ENCODE measurements at regions not wholly inside any gene's neighbourhood (a gene's known extent, or its start where the extent isn't known, plus 50 kb on each side); places are given as distances from the start of the nearest gene placed in this dataset.

DNA sequence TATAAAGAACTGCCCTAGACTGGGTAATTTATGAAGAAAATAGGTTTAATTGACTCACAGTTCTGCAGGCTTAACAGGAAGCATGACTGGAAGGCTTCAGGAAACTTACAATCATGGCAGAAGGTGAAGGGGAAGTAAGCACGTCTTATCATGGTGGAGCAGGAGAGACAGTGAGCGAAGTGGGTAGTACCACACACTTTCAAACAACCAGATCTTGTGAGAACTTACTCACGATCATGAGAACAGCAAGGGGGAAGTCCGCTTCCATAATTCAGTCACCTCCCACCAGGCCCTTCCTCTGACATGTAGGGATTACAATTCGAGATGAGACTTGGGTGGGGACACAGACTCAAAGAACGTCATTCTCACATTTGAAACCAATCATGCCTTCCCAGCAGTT, 260.1 kb upstream of the FAM98A start:
- H3K9me2 ChIP-seq (ENCODE audit: insufficient read depth, low read length): no peaks in the 10 kb centered on the region
- H3F3A ChIP-seq (ENCODE audit: insufficient read depth, low read length, poor library complexity, severe bottlenecking): no peaks in the 10 kb centered on the region
- no peak overlapping the region for H3K4me3 ChIP-seq (ENCODE audit: low read length)
- no peak overlapping the region for H2AFZ ChIP-seq (ENCODE audit: low read depth, low read length)
- no peak overlapping the region for H3K4me2 ChIP-seq (ENCODE audit: low read length)
- H3K9ac ChIP-seq (ENCODE audit: low read length): no peak overlapping the region
- H4K20me1 ChIP-seq (ENCODE audit: insufficient read depth): no peaks in the 10 kb centered on the region
- no peaks in the 10 kb centered on the region for H3K79me2 ChIP-seq (replicated peaks; ENCODE audit: insufficient read depth, low read length)
- no peaks in the 10 kb centered on the region for H3K27me3 ChIP-seq (ENCODE audit: insufficient read depth, low read depth, low read length)
- no peak overlapping the region for H3K27ac ChIP-seq (ENCODE audit: low read length)
- no peaks in the 10 kb centered on the region for H3K9me3 ChIP-seq (ENCODE audit: low read length)
- H3K36me3 ChIP-seq (ENCODE audit: insufficient read depth, low read length): no peaks in the 10 kb centered on the region
- TF ChIP-seq POLR2AphosphoS5 (IDR thresholded peaks at IDR 0.05): no peak
- no peak for TF ChIP-seq TAF1 (IDR thresholded peaks at IDR 0.05; ENCODE audit: low read depth)
- TF ChIP-seq SMC3 (conservative IDR thresholded peaks at IDR 0.05; ENCODE audit: poor library complexity): no peak
- no peak for TF ChIP-seq MXI1 (conservative IDR thresholded peaks at IDR 0.05; ENCODE audit: poor library complexity, severe bottlenecking)
- TF ChIP-seq, protein P1, sequence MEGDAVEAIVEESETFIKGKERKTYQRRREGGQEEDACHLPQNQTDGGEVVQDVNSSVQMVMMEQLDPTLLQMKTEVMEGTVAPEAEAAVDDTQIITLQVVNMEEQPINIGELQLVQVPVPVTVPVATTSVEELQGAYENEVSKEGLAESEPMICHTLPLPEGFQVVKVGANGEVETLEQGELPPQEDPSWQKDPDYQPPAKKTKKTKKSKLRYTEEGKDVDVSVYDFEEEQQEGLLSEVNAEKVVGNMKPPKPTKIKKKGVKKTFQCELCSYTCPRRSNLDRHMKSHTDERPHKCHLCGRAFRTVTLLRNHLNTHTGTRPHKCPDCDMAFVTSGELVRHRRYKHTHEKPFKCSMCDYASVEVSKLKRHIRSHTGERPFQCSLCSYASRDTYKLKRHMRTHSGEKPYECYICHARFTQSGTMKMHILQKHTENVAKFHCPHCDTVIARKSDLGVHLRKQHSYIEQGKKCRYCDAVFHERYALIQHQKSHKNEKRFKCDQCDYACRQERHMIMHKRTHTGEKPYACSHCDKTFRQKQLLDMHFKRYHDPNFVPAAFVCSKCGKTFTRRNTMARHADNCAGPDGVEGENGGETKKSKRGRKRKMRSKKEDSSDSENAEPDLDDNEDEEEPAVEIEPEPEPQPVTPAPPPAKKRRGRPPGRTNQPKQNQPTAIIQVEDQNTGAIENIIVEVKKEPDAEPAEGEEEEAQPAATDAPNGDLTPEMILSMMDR (IDR thresholded peaks at IDR 0.05; ENCODE audit: poor library complexity, severe bottlenecking): no peak
- no peak for TF ChIP-seq RAD21 (conservative IDR thresholded peaks at IDR 0.05)
- TF ChIP-seq EP300 (conservative IDR thresholded peaks at IDR 0.05; ENCODE audit: poor library complexity, severe bottlenecking): no peak
- no peak for TF ChIP-seq EZH2 (IDR thresholded peaks at IDR 0.05; ENCODE audit: borderline replicate concordance, insufficient read depth, low read length, poor library complexity, severe bottlenecking)
- TF ChIP-seq, protein P2, sequence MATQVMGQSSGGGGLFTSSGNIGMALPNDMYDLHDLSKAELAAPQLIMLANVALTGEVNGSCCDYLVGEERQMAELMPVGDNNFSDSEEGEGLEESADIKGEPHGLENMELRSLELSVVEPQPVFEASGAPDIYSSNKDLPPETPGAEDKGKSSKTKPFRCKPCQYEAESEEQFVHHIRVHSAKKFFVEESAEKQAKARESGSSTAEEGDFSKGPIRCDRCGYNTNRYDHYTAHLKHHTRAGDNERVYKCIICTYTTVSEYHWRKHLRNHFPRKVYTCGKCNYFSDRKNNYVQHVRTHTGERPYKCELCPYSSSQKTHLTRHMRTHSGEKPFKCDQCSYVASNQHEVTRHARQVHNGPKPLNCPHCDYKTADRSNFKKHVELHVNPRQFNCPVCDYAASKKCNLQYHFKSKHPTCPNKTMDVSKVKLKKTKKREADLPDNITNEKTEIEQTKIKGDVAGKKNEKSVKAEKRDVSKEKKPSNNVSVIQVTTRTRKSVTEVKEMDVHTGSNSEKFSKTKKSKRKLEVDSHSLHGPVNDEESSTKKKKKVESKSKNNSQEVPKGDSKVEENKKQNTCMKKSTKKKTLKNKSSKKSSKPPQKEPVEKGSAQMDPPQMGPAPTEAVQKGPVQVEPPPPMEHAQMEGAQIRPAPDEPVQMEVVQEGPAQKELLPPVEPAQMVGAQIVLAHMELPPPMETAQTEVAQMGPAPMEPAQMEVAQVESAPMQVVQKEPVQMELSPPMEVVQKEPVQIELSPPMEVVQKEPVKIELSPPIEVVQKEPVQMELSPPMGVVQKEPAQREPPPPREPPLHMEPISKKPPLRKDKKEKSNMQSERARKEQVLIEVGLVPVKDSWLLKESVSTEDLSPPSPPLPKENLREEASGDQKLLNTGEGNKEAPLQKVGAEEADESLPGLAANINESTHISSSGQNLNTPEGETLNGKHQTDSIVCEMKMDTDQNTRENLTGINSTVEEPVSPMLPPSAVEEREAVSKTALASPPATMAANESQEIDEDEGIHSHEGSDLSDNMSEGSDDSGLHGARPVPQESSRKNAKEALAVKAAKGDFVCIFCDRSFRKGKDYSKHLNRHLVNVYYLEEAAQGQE (IDR thresholded peaks at IDR 0.05; ENCODE audit: borderline replicate concordance): no peak

DNA sequence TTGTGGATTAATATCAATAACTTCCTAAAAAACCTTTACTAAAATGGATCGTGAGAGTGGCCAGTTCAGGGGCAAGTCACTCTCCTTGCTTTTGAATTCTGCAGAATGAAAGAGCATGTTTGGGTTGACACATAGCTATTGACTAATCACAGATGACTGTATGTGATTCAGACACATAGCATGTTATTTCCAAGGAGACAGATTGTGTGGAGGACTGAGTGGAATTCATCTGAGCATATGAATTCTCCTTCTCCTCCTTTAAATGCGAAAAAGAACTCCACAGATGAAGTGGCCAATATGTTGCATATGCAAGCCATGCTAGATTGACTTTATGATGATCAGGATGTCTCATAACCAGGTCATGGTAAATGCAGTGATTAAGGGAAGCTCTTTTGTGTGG, 249.4 kb upstream of the FAM98A start:
- no peaks in the 10 kb centered on the region for H3F3A ChIP-seq (ENCODE audit: insufficient read depth, low read length, poor library complexity, severe bottlenecking)
- H3K27me3 ChIP-seq (ENCODE audit: insufficient read depth, low read depth, low read length): no peaks in the 10 kb centered on the region
- H3K27ac ChIP-seq (ENCODE audit: low read length): no peak overlapping the region
- H3K9ac ChIP-seq (ENCODE audit: low read length): no peak overlapping the region
- H4K20me1 ChIP-seq (ENCODE audit: insufficient read depth): no peaks in the 10 kb centered on the region
- H3K4me2 ChIP-seq (ENCODE audit: low read length): no peak overlapping the region
- no peak overlapping the region for H2AFZ ChIP-seq (ENCODE audit: low read depth, low read length)
- H3K9me3 ChIP-seq (ENCODE audit: low read length): no peaks in the 10 kb centered on the region
- no peak overlapping the region for H3K4me3 ChIP-seq (ENCODE audit: low read length)
- no peaks in the 10 kb centered on the region for H3K9me2 ChIP-seq (ENCODE audit: insufficient read depth, low read length)
- no peaks in the 10 kb centered on the region for H3K79me2 ChIP-seq (replicated peaks; ENCODE audit: insufficient read depth, low read length)
- H3K36me3 ChIP-seq (ENCODE audit: insufficient read depth, low read length): no peaks in the 10 kb centered on the region
- TF ChIP-seq, protein P2 (IDR thresholded peaks at IDR 0.05; ENCODE audit: borderline replicate concordance): no peak
- TF ChIP-seq EP300 (conservative IDR thresholded peaks at IDR 0.05; ENCODE audit: poor library complexity, severe bottlenecking): no peak
- TF ChIP-seq RAD21 (conservative IDR thresholded peaks at IDR 0.05): no peak
- TF ChIP-seq EZH2 (IDR thresholded peaks at IDR 0.05; ENCODE audit: borderline replicate concordance, insufficient read depth, low read length, poor library complexity, severe bottlenecking): no peak
- TF ChIP-seq, protein P1 (IDR thresholded peaks at IDR 0.05; ENCODE audit: poor library complexity, severe bottlenecking): no peak
- no peak for TF ChIP-seq POLR2AphosphoS5 (IDR thresholded peaks at IDR 0.05)
